ENCODE measurements at regions not wholly inside any gene's neighbourhood (a gene's known extent, or its start where the extent isn't known, plus 50 kb on each side); places are given as distances from the start of the nearest gene placed in this dataset.

DNA sequence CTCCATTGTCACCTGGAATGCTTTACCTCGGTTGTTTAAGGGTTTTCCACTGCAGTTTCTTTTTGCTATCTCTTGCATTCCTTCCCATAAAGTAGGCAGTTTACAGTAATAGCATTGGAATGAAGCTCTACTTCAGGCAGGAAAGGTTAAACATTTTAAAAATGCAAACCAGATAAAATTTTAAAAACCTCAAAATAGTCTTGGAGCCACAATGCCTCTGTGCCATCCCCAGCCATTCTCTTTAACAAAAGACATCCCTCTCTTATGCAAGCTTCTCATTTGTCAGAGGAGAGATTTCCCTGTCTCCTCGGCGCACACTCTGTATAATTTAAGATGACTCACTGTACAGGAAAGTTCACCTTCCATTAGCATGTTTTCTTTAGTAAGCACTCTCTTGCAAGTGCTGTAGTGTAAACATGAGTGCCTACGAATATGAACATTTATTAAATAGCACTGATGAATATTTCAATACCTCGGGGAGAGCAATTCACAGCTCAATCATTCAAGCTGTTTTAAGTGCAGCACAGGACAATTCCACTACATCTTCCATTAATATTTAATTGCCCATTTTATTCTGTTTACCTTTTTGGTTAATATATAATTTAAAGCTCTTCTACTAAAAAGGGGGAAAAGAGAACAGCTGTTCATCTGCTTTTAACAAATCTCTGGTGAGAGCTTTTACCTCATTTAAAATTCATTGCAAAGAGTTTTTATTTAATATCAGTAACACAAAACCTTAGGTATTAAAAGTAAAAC is 343.6 kb downstream of the SPATA31D1 start:
- no peak for DNase-seq

- no peak for DNase-seq
Observed at GRCh38 chr9:82332774-82333152, 344.2 kb downstream of the SPATA31D1 start.

DNA sequence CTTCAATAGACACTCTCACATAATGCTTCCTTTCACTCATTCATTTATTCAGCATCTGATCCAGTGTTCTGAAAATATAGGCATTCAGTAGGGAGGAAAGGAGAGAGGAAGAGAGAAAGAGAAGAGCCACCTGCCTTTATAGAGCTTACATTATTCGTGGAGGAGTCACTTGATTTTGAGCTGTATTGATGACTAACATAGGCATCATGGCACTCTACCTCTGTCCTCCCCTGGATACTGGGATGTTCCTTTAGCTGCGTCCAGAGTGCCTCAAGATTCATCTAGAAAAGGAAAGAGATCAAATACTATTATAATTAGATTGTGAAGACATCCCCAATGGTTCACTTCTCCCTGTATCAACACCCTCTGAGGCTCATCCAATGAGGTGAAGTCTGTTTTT is 345.1 kb downstream of the SPATA31D1 start:
- DNase-seq, result no peak

GRCh38 chr9:82334286-82334685 is 345.7 kb downstream of the SPATA31D1 start:
- DNase-seq, result no peak

DNA sequence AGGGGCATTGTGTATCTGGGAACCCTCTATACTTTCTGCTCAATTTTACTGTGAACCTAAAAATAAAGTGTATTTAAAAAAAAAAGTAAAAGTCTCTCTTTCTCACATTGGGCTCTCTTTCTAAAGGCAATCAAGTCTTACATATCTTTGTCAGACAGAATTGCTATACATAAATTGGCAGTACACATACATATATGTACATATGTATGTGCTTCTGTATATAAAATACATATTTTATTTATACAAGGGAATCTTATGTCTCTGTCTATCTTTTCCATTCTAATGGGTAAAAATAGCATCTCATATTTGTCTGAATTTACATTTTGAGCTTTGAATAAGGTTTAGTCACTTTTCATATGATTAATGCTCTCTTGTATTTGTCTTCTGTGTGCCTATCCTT is 348.8 kb downstream of the SPATA31D1 start:
- DNase-seq, result no peak

- DNase-seq, result no peak
Observed at GRCh38 chr9:82342046-82342445, 353.5 kb downstream of the SPATA31D1 start.

GRCh38 chr9:82346040-82346439 is 357.5 kb downstream of the SPATA31D1 start:
- no peak for DNase-seq

- DNase-seq, result no peak
Observed at GRCh38 chr9:82353631-82354278, 365.2 kb downstream of the SPATA31D1 start.

- no peak for DNase-seq
Observed at GRCh38 chr9:82354279-82354659, 365.7 kb downstream of the SPATA31D1 start.

- no peak for DNase-seq
Observed at GRCh38 chr9:82356131-82356530, 367.6 kb downstream of the SPATA31D1 start.

- no peak for DNase-seq
Observed at GRCh38 chr9:82356871-82357270, 368.3 kb downstream of the SPATA31D1 start.

GRCh38 chr9:82363198-82363597 is 374.6 kb downstream of the SPATA31D1 start:
- DNase-seq, result no peak

DNA sequence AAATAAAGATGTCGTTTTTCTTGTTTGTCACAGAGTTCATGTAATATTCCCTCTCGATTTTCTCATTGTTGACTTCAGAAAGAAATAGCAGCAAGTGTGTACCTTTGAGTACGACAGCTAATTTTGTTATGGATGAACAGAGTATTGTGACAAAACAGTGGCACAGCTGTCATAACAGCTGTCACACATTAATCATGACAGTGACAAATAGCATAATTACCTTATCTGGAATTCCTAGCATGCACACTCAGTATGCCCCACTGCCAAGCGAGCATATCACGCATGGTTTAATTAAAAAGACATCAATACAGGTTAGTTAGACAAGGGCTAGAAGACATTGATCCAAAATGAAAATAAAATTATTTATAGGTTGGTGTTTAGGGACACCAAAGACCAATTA is 375.1 kb downstream of the SPATA31D1 start:
- no peak for DNase-seq

GRCh38 chr9:82367016-82367415 is 378.4 kb downstream of the SPATA31D1 start:
- DNase-seq, result no peak

DNA sequence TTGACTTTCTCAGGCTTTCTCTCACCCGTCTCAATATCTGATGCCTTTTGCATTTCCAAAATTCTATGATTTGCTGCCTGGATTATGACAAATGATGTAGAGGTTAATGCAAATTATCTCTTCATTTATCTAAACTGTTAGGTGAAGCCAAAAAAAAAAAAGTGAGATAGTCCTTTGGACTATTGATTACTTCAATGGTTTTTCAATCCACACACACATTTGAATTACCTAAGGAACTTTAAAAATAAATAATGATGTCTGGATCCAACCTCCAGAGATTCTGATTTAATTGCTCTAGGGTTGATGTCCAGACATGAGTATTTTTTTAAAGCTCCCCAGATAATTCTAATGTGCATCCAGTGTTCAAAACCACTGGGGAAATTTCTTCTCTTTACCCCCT is 379.4 kb downstream of the SPATA31D1 start:
- no peak for DNase-seq

GRCh38 chr9:82369251-82369945 is 380.8 kb downstream of the SPATA31D1 start:
- DNase-seq, result no peak

DNA sequence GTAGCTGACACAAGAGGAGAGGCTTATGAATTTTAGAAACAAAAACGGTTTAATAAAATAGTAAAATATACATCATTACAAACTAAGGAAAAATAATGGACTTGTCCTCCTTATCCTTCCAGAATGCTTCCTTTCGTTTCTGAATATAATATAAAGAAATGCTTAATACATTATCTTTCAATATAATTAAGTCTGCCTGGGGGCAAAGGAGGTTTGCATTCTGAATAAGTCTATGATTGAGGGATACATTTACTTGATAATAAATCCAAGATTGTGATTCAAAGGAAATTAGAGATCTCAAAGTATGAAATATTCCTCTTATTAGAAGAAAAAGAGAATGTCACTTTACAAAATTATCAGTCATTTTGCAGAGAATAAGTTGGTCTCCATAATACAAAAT is 386.5 kb downstream of the SPATA31D1 start:
- DNase-seq, result no peak

GRCh38 chr9:82376677-82377232 is 388.2 kb downstream of the SPATA31D1 start:
- no peak for DNase-seq

DNA sequence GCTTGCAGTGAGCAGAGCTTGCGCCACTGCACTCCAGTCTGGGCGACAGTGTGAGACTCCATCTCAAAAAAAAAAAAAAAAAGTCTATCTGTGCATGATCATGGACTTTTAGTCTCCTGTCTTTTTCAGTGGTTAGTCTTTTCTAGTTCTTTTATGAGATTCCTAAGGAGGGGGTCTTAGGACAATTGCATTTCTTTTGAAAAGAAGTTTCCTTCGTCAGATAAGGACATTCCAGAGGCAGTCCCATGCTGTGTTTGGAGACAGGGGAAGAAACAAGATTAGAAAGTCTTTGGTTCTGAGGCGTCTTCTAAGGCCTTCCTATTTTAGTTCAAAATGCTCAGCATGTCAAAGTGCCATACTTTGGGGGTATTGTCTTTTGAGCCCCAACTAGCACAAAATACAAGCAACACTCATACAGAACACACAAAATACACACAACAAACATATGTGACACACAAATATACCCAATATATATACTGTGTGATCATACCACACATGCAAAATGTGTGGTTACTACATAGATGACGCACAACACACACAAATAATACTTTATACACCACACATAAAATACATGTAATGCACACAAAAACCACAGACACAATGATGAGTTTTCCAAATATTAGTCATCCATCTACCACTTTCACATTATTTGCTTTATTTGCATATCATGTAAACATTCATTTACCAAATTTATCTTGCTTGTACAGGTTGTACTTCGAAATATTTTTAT is 394.5 kb downstream of the SPATA31D1 start:
- no peak for DNase-seq

DNA sequence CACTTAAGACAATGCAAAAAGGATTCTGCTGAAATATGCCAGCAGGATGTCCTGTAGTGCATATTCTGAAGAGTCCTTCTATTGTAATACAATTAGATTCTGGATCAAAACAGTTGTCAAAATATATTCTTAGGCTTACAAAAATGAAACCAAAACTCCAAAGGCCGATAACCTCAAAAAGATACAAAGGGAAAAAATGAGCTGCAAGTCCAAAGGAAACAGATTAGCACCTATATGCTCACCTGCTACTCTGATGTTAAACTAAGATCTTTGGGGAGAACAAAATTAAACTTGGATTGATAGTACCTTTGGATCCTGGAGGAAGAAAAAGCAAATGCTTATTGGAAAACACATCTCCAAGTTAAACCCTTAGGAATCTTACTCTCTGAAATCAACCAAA is 397.1 kb downstream of the SPATA31D1 start:
- no peak for DNase-seq

DNA sequence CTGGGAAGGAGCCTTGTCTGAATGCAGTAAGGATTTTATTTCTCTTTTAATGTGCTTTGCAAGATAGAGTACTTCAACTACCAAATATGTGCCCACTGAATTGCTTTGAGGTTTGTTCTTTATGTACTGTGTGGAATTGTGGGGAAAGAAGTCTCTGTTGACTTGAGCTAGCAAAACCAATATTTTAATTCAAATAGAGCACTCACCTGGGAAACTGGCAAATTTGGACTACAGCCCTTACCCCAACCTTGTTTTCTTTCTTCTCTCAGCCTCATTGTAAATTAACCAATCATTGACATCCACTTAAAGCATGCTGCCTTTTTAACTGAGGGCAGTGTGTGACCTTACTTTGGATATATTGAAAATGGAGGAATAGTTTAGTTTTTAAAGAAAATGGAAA is 409.0 kb downstream of the SPATA31D1 start:
- DNase-seq, result no peak

DNA sequence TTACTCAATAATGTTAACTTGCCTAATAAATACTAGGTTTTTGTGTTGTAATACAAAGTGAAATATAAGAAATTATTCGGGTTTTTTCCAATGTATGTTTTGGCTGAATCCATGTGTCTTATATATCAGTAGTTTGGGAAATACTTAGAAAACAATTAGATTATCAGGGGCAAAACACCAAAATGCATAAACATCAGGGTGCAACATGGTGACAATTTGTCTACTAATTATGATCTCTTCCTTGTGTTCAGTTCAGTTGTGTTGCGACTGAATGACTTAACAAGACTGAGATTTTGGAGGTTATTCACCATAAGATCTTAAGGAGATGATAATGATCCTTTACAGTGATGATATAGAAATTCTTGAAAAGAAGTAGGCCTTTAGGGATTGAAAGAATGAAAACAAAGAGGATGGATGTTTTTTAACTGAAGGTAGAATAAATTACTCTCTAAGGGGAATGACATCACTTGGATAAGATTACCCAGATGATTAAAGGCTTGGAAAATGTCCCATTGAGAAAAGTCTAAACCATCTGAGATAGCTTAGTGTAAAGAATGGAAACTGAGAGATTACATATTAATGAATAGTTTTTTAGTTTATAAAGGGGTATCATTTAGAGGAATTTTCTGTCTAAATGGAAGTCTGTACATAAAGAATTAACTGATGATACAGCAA is 415.8 kb downstream of the SPATA31D1 start:
- DNase-seq, result no peak

DNA sequence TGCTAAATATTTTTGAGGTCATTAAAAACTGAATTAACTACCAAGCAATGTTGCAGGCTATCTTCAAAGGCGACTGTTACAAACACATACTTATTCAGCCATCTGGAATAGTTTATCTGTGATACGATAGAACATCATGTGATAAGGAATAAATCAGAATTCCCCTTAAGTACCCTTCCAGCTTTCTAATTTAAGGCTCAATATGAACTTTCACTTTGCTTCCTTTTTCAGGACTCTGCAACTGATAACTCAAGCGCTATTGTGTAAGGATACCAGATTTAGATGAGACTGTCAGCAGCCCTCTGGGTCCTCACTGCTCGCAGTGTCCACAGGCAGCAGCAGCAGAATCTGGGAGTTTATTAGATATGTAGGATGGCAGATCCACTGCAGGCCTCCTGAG is 416.3 kb downstream of the SPATA31D1 start:
- DNase-seq, result no peak
